ENCODE measurements at regions not wholly inside any gene's neighbourhood (a gene's known extent, or its start where the extent isn't known, plus 50 kb on each side); places are given as distances from the start of the nearest gene placed in this dataset.

DNA sequence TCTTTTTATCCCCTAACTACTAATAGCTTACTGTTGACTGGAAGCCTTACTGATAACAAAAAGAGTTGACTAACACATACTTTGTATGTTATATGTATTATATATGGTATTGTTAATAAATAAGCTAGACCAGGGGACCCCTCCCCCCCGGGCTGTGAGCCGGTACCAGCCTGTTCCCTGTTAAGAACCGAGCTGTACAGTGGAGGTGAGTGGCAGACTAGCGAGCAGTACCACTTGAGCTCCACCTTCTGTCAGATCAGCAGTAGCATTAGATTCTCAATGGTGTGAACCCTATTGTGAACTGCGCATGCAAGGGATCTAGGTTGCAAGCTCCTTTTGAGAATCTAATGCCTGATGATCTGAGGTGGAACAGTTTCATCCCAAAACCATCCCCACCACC is 377.0 kb downstream of the IPMK start:
- TF ChIP-seq, protein P1, sequence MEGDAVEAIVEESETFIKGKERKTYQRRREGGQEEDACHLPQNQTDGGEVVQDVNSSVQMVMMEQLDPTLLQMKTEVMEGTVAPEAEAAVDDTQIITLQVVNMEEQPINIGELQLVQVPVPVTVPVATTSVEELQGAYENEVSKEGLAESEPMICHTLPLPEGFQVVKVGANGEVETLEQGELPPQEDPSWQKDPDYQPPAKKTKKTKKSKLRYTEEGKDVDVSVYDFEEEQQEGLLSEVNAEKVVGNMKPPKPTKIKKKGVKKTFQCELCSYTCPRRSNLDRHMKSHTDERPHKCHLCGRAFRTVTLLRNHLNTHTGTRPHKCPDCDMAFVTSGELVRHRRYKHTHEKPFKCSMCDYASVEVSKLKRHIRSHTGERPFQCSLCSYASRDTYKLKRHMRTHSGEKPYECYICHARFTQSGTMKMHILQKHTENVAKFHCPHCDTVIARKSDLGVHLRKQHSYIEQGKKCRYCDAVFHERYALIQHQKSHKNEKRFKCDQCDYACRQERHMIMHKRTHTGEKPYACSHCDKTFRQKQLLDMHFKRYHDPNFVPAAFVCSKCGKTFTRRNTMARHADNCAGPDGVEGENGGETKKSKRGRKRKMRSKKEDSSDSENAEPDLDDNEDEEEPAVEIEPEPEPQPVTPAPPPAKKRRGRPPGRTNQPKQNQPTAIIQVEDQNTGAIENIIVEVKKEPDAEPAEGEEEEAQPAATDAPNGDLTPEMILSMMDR (IDR thresholded peaks at IDR 0.05), result no peak
- no peak for TF ChIP-seq ZFX (IDR thresholded peaks at IDR 0.05; ENCODE audit: borderline replicate concordance)

Data from 22Rv1 (cell line).